ENCODE measurements at regions not wholly inside any gene's neighbourhood (a gene's known extent, or its start where the extent isn't known, plus 50 kb on each side); places are given as distances from the start of the nearest gene placed in this dataset.

GRCh38 chr10:130967784-130968183 lies 343.7 kb downstream of the TCERG1L start:
- H3K4me3 ChIP-seq (ENCODE audit: control insufficient read depth in 1 of 7, extremely low read depth in 1 of 7, insufficient read depth in 4 of 7, low read depth in 2 of 7, low read length in 6 of 7): no peak overlapping the region
- peaks cover 0 to 4% (median 0%) of the 10 kb centered on the region in 4 experiments for H3K4me1 ChIP-seq (ENCODE audit: control extremely low read depth in 1 of 4, control insufficient read depth in 4 of 4, insufficient read depth in 4 of 4, low read length in 3 of 4)
- no peak overlapping the region for H3K27ac ChIP-seq (ENCODE audit: insufficient read depth in 1 of 2, low read depth in 1 of 2, low read length in 2 of 2, poor library complexity in 1 of 2, severe bottlenecking in 2 of 2)
- no peaks in the 10 kb centered on the region for H3K36me3 ChIP-seq (ENCODE audit: control insufficient read depth in 4 of 4, insufficient read depth in 4 of 4, low read length in 3 of 4)
- ChIA-PET CTCF (no interaction called here), POLR2A (no interaction called here)
- DNase-seq: no peak
- 75% methylated on average over 2 of the region's 3 CpGs for WGBS (ENCODE audit: insufficient coverage)
- H3K9me3 ChIP-seq (ENCODE audit: control extremely low read depth in 1 of 5, control insufficient read depth in 4 of 5, insufficient read depth in 2 of 5, low read depth in 1 of 5, low read length in 4 of 5): peaks cover 0 to 2% (median 0%) of the 10 kb centered on the region in 5 experiments
- no peaks in the 10 kb centered on the region for H3K27me3 ChIP-seq (replicated peaks in 2 of 5; ENCODE audit: control insufficient read depth in 4 of 5, insufficient read depth in 5 of 5, low read length in 4 of 5)

DNA sequence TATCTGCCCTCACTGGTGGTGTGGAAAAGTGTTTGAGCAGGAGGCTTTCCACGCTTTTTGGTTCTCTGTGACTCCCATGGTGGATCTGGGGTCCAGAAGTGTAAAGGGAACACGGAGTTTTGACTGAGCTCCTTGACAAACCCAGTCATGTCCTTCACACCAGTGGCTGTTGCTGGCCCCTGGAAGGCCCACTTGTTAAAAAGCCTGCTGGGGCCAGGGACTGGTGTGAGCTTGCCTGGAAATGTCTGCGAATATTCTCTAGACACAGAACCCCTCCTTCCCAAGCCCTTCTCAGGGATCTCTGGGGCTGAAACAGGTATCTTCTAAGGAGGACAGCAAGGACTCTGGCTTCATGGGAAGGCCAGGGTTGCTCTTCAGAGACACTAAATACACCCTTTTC lies 343.0 kb downstream of the TCERG1L start:
- ChIA-PET CTCF (no interaction called here), POLR2A (no interaction called here)
- Histone ChIP-seq H3K36me3 (ENCODE audit: control insufficient read depth in 4 of 4, insufficient read depth in 4 of 4, low read length in 3 of 4) (no peaks in the 10 kb centered on the region), H3K9me3 (ENCODE audit: control extremely low read depth in 1 of 5, control insufficient read depth in 4 of 5, insufficient read depth in 2 of 5, low read depth in 1 of 5, low read length in 4 of 5) (peaks cover 0 to 2% (median 0%) of the 10 kb centered on the region in 5 experiments), H3K4me3 (ENCODE audit: control insufficient read depth in 1 of 7, extremely low read depth in 1 of 7, insufficient read depth in 4 of 7, low read depth in 2 of 7, low read length in 6 of 7) (no peak overlapping the region), H3K27me3 (replicated peaks in 2 of 5; ENCODE audit: control insufficient read depth in 4 of 5, insufficient read depth in 5 of 5, low read length in 4 of 5) (no peaks in the 10 kb centered on the region), H3K4me1 (ENCODE audit: control extremely low read depth in 1 of 4, control insufficient read depth in 4 of 4, insufficient read depth in 4 of 4, low read length in 3 of 4) (peaks cover 0 to 4% (median 0%) of the 10 kb centered on the region in 4 experiments), H3K27ac (ENCODE audit: insufficient read depth in 1 of 2, low read depth in 1 of 2, low read length in 2 of 2, poor library complexity in 1 of 2, severe bottlenecking in 2 of 2) (no peak overlapping the region)
- WGBS (ENCODE audit: insufficient coverage): 94% methylated on average over 2 of the region's 3 CpGs
- DNase-seq: no peak

GRCh38 chr10:130968964-130969363 lies 342.6 kb downstream of the TCERG1L start:
- Histone ChIP-seq H3K36me3 (ENCODE audit: control insufficient read depth in 4 of 4, insufficient read depth in 4 of 4, low read length in 3 of 4) (no peaks in the 10 kb centered on the region), H3K9me3 (ENCODE audit: control extremely low read depth in 1 of 5, control insufficient read depth in 4 of 5, insufficient read depth in 2 of 5, low read depth in 1 of 5, low read length in 4 of 5) (peaks cover 0 to 2% (median 0%) of the 10 kb centered on the region in 5 experiments), H3K4me3 (ENCODE audit: control insufficient read depth in 1 of 7, extremely low read depth in 1 of 7, insufficient read depth in 4 of 7, low read depth in 2 of 7, low read length in 6 of 7) (no peak overlapping the region), H3K27me3 (replicated peaks in 2 of 5; ENCODE audit: control insufficient read depth in 4 of 5, insufficient read depth in 5 of 5, low read length in 4 of 5) (no peaks in the 10 kb centered on the region), H3K4me1 (ENCODE audit: control extremely low read depth in 1 of 4, control insufficient read depth in 4 of 4, insufficient read depth in 4 of 4, low read length in 3 of 4) (peaks cover 0 to 4% (median 0%) of the 10 kb centered on the region in 4 experiments), H3K27ac (ENCODE audit: insufficient read depth in 1 of 2, low read depth in 1 of 2, low read length in 2 of 2, poor library complexity in 1 of 2, severe bottlenecking in 2 of 2) (no peak overlapping the region)
- WGBS (ENCODE audit: insufficient coverage): 100% methylated on average over 2 of the region's 2 CpGs
- no peak for DNase-seq
- ChIA-PET POLR2A (no interaction called here), CTCF (no interaction called here)

GRCh38 chr10:130969700-130970099 lies 341.8 kb downstream of the TCERG1L start:
- Histone ChIP-seq H3K27ac (ENCODE audit: insufficient read depth in 1 of 2, low read depth in 1 of 2, low read length in 2 of 2, poor library complexity in 1 of 2, severe bottlenecking in 2 of 2) (no peak overlapping the region), H3K4me1 (ENCODE audit: control extremely low read depth in 1 of 4, control insufficient read depth in 4 of 4, insufficient read depth in 4 of 4, low read length in 3 of 4) (peaks cover 0 to 4% (median 0%) of the 10 kb centered on the region in 4 experiments), H3K36me3 (ENCODE audit: control insufficient read depth in 4 of 4, insufficient read depth in 4 of 4, low read length in 3 of 4) (no peaks in the 10 kb centered on the region), H3K4me3 (ENCODE audit: control insufficient read depth in 1 of 7, extremely low read depth in 1 of 7, insufficient read depth in 4 of 7, low read depth in 2 of 7, low read length in 6 of 7) (no peak overlapping the region), H3K9me3 (ENCODE audit: control extremely low read depth in 1 of 5, control insufficient read depth in 4 of 5, insufficient read depth in 2 of 5, low read depth in 1 of 5, low read length in 4 of 5) (peaks cover 0 to 2% (median 0%) of the 10 kb centered on the region in 5 experiments), H3K27me3 (replicated peaks in 2 of 5; ENCODE audit: control insufficient read depth in 4 of 5, insufficient read depth in 5 of 5, low read length in 4 of 5) (no peaks in the 10 kb centered on the region)
- POLR2A ChIA-PET: no interaction called here
- no peak for DNase-seq
- CTCF ChIA-PET: interaction anchor here (1.6 kb wide), 1 partner anchor 9 kb away, joined by 3 read pairs; no protein-coding TSS in a partner anchor
- WGBS (ENCODE audit: insufficient coverage): 92% methylated on average over 15 of the region's 15 CpGs

DNA sequence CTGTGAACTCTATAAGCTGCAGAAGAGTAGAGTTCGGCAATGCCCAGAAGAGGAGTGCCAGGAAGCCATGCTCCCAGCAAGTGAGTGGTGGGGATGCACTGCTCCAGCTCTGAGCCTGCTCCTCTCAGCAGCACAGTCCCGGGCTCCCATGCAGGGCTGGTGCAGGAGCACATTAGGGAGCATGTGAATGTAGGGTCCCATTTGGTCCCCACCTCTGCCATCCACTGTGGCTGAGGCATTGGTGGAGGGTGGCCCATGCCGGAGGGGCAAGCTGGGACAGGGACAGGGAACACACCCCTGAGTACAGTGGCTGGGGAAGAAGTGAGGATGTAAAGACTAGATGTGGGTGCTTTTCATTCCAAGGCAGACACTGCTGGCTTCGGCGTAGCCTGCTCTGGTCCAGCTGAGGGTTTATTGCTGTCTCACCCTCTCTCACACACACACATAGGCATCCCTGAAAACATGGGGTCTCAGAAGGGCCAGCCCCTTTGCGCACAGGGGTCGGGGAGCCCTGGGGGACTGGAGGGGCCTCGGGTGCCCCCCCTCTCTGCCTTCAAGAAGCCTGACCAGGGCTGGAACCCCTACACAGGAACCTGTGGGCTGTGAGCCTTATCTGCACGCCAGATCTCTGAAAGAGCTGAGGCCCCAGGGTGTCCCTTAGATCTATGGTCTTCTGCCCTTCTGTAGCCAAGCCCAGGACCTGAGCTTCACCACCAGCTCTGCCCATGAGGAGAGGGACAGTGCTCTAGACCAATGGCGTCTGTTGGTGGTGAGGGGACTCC lies 341.0 kb downstream of the TCERG1L start:
- Histone ChIP-seq H3K9me3 (ENCODE audit: control extremely low read depth in 1 of 5, control insufficient read depth in 4 of 5, insufficient read depth in 2 of 5, low read depth in 1 of 5, low read length in 4 of 5) (peaks cover 0 to 2% (median 0%) of the 10 kb centered on the region in 5 experiments), H3K27ac (ENCODE audit: insufficient read depth in 1 of 2, low read depth in 1 of 2, low read length in 2 of 2, poor library complexity in 1 of 2, severe bottlenecking in 2 of 2) (no peak overlapping the region), H3K4me1 (ENCODE audit: control extremely low read depth in 1 of 4, control insufficient read depth in 4 of 4, insufficient read depth in 4 of 4, low read length in 3 of 4) (peaks cover 0 to 4% (median 0%) of the 10 kb centered on the region in 4 experiments), H3K4me3 (ENCODE audit: control insufficient read depth in 1 of 7, extremely low read depth in 1 of 7, insufficient read depth in 4 of 7, low read depth in 2 of 7, low read length in 6 of 7) (no peak overlapping the region), H3K36me3 (ENCODE audit: control insufficient read depth in 4 of 4, insufficient read depth in 4 of 4, low read length in 3 of 4) (no peaks in the 10 kb centered on the region), H3K27me3 (replicated peaks in 2 of 5; ENCODE audit: control insufficient read depth in 4 of 5, insufficient read depth in 5 of 5, low read length in 4 of 5) (no peaks in the 10 kb centered on the region)
- ChIA-PET POLR2A (no interaction called here), CTCF (interaction anchor here (1.6 kb wide), 1 partner anchor 9 kb away, joined by 3 read pairs; no protein-coding TSS in a partner anchor)
- DNase-seq: no peak
- WGBS (ENCODE audit: insufficient coverage): 83% methylated on average over 8 of the region's 10 CpGs

GRCh38 chr10:130971123-130971435 lies 340.4 kb downstream of the TCERG1L start:
- POLR2A ChIA-PET: no interaction called here
- WGBS (ENCODE audit: insufficient coverage): 89% methylated on average over 7 of the region's 8 CpGs
- H3K27me3 ChIP-seq (replicated peaks in 2 of 5; ENCODE audit: control insufficient read depth in 4 of 5, insufficient read depth in 5 of 5, low read length in 4 of 5): no peaks in the 10 kb centered on the region
- no peak overlapping the region for H3K4me3 ChIP-seq (ENCODE audit: control insufficient read depth in 1 of 7, extremely low read depth in 1 of 7, insufficient read depth in 4 of 7, low read depth in 2 of 7, low read length in 6 of 7)
- DNase-seq: no peak
- H3K4me1 ChIP-seq (ENCODE audit: control extremely low read depth in 1 of 4, control insufficient read depth in 4 of 4, insufficient read depth in 4 of 4, low read length in 3 of 4): peaks cover 0 to 4% (median 0%) of the 10 kb centered on the region in 4 experiments
- H3K36me3 ChIP-seq (ENCODE audit: control insufficient read depth in 4 of 4, insufficient read depth in 4 of 4, low read length in 3 of 4): no peaks in the 10 kb centered on the region
- peaks cover 0 to 2% (median 0%) of the 10 kb centered on the region in 5 experiments for H3K9me3 ChIP-seq (ENCODE audit: control extremely low read depth in 1 of 5, control insufficient read depth in 4 of 5, insufficient read depth in 2 of 5, low read depth in 1 of 5, low read length in 4 of 5)
- no peak overlapping the region for H3K27ac ChIP-seq (ENCODE audit: insufficient read depth in 1 of 2, low read depth in 1 of 2, low read length in 2 of 2, poor library complexity in 1 of 2, severe bottlenecking in 2 of 2)
- CTCF ChIA-PET: interaction anchor here (1.6 kb wide), 1 partner anchor 8 kb away, joined by 3 read pairs; no protein-coding TSS in a partner anchor

DNA sequence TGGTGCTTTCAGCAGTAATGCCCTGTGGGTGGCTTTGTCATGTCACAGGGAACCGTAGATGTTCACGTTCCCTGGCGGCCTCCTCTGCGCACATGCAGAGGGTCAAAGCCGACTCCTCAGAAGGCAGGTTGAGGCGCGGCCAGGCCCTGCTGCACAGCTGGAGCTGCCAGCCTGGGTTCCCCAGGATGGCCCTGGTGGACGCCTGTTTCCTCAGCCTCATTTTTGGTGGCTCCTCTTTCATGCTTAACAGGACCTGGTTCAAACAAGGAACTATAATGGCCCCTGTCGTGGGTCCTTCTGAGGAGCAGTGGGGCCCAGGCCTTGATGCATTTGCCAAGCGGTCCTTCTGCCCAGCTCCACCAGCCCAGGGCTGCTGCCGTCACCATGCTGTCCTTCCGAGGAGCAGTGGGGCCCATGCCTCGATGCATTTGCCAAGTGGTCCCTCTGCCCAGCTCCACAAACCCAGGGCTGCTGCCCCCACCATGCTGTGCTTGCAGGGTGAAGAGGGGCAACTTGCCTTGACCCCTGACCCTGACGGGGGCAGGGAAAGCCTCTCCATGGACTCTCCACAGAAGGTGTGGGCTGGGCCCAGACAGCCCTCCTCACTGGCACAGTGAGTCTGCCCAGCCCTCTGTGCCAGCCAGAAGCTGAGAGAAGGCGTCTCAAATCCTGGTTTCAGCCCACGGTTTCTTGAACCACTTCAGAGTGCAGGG lies 338.2 kb downstream of the TCERG1L start:
- ChIA-PET POLR2A (no interaction called here), CTCF (no interaction called here)
- DNase-seq: no peak
- Histone ChIP-seq H3K36me3 (ENCODE audit: control insufficient read depth in 4 of 4, insufficient read depth in 4 of 4, low read length in 3 of 4) (no peaks in the 10 kb centered on the region), H3K4me1 (ENCODE audit: control extremely low read depth in 1 of 4, control insufficient read depth in 4 of 4, insufficient read depth in 4 of 4, low read length in 3 of 4) (no peaks in the 10 kb centered on the region), H3K27me3 (replicated peaks in 2 of 5; ENCODE audit: control insufficient read depth in 4 of 5, insufficient read depth in 5 of 5, low read length in 4 of 5) (no peaks in the 10 kb centered on the region), H3K4me3 (ENCODE audit: control insufficient read depth in 1 of 7, extremely low read depth in 1 of 7, insufficient read depth in 4 of 7, low read depth in 2 of 7, low read length in 6 of 7) (no peak overlapping the region), H3K27ac (ENCODE audit: insufficient read depth in 1 of 2, low read depth in 1 of 2, low read length in 2 of 2, poor library complexity in 1 of 2, severe bottlenecking in 2 of 2) (no peak overlapping the region), H3K9me3 (ENCODE audit: control extremely low read depth in 1 of 5, control insufficient read depth in 4 of 5, insufficient read depth in 2 of 5, low read depth in 1 of 5, low read length in 4 of 5) (peaks cover 0 to 2% (median under 1%) of the 10 kb centered on the region in 5 experiments)
- 92% methylated on average over 16 of the region's 16 CpGs for WGBS (ENCODE audit: insufficient coverage)
